ENCODE measurements at regions not wholly inside any gene's neighbourhood (a gene's known extent, or its start where the extent isn't known, plus 50 kb on each side); places are given as distances from the start of the nearest gene placed in this dataset.
A peak's percentile ranks its signal among the peaks of the same experiment; 100 is the strongest.

- TF ChIP-seq TEAD4 (IDR thresholded peaks at IDR 0.05) = peak; percentile 84
- TF ChIP-seq MAX (IDR thresholded peaks at IDR 0.05) = no peak
These were observed 537.7 kb upstream of the MDFIC2 start for GRCh38 chr3:70849911-70850699.
